Retinal pigment epithelial cell (primary cell): ENCODE measurements at regions not wholly inside any gene's neighbourhood (a gene's known extent, or its start where the extent isn't known, plus 50 kb on each side); places are given as distances from the start of the nearest gene placed in this dataset.

Experiments
- DNase-seq: peaks from one replicate; pipeline ENCODE4 v3.0.0-alpha.2; 2010; ENCODE audit warnings: low read depth
- H3K4me3 ChIP-seq: 2 replicates; pipeline ENCODE4 v1.5.1; 2011; ENCODE audit warnings: mild to moderate bottlenecking, low read length, control low read depth, moderate library complexity
- CTCF ChIP-seq: conservative IDR thresholded peaks from 2 replicates; pipeline ENCODE4 v1.5.1; 2011; ENCODE audit warnings: low read depth, low read length, control low read depth, inconsistent platforms

- no peak for DNase-seq
Observed at GRCh38 chr2:29974086-29974485, 52.7 kb upstream of the ALK start.

GRCh38 chr2:29977284-29977683, 55.9 kb upstream of the ALK start:
- no peak for DNase-seq
- TF ChIP-seq CTCF, result no peak
- H3K4me3 ChIP-seq, result no peak overlapping the region

More at GRCh38 chr2:29974086-29974485, 52.7 kb upstream of the ALK start:
- TF ChIP-seq CTCF, result no peak
- H3K4me3 ChIP-seq, result no peak overlapping the region

- no peak overlapping the region for H3K4me3 ChIP-seq
- no peak for TF ChIP-seq CTCF
- DNase-seq, result no peak
Observed at GRCh38 chr2:29981402-29981801, 60.0 kb upstream of the ALK start.

GRCh38 chr2:29983308-29983707, 61.9 kb upstream of the ALK start:
- no peak for TF ChIP-seq CTCF
- no peak for DNase-seq
- no peak overlapping the region for H3K4me3 ChIP-seq

- no peak overlapping the region for H3K4me3 ChIP-seq
- no peak for TF ChIP-seq CTCF
- DNase-seq, result no peak
Observed at GRCh38 chr2:29987146-29987545, 65.8 kb upstream of the ALK start.

- no peak for TF ChIP-seq CTCF
- no peak overlapping the region for H3K4me3 ChIP-seq
- no peak for DNase-seq
Observed at GRCh38 chr2:29990129-29990528, 68.7 kb upstream of the ALK start.

- DNase-seq, result no peak
- no peak overlapping the region for H3K4me3 ChIP-seq
- TF ChIP-seq CTCF, result no peak
Observed at GRCh38 chr2:29991086-29991485, 69.7 kb upstream of the ALK start.
